Testis (tissue), 2 donors: ENCODE measurements at regions not wholly inside any gene's neighbourhood (a gene's known extent, or its start where the extent isn't known, plus 50 kb on each side); places are given as distances from the start of the nearest gene placed in this dataset.
"Not testable (repeated sequence)": the region's sequence is repeated elsewhere in the genome, so short reads cannot be mapped to it uniquely, and the experiment has no call there.

Experiments used
- POLR2A ChIP-seq: fragments of 450-650 bp; IDR thresholded peaks from one replicate; pipeline ENCODE4 v1.6.1; 2017; ENCODE audit warnings: antibody characterized with exemption, mild to moderate bottlenecking, moderate library complexity
- TF ChIP-seq, protein P1 (sequence below), 3 experiments: fragments of 450-650 bp in 2 of 3; fragments of 200-600 bp in 1 of 3; sonication (generic) in 1 of 3; IDR thresholded peaks; one replicate each; pipeline ENCODE4 v1.5.1; 2016 to 2019; ENCODE audit warnings: antibody characterized with exemption in 3 of 3, mild to moderate bottlenecking in 2 of 3, moderate library complexity in 1 of 3

DNA sequence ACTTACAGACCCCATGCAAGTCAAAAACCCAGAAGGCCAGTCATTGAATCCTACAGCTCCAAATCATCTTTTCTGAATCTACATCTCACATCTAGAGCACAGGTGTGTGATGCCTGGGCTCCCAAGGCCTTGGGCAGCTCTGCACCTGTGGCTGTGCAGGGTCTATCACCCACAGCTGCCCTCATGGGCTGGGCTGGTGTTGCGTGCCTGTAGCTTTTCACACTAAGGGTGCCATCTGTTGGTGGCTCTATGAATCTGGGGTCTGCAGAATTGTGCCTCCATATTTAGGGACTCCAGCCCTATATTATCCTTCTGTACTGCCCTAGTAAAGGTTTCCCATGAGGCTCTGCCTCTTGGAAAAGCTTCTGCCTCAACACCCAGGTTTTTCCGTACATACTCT is 407.6 kb downstream of the TUBA3C start:
- TF ChIP-seq, protein P1, sequence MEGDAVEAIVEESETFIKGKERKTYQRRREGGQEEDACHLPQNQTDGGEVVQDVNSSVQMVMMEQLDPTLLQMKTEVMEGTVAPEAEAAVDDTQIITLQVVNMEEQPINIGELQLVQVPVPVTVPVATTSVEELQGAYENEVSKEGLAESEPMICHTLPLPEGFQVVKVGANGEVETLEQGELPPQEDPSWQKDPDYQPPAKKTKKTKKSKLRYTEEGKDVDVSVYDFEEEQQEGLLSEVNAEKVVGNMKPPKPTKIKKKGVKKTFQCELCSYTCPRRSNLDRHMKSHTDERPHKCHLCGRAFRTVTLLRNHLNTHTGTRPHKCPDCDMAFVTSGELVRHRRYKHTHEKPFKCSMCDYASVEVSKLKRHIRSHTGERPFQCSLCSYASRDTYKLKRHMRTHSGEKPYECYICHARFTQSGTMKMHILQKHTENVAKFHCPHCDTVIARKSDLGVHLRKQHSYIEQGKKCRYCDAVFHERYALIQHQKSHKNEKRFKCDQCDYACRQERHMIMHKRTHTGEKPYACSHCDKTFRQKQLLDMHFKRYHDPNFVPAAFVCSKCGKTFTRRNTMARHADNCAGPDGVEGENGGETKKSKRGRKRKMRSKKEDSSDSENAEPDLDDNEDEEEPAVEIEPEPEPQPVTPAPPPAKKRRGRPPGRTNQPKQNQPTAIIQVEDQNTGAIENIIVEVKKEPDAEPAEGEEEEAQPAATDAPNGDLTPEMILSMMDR (IDR thresholded peaks at IDR 0.05) = peak in 1 of 3 experiments; percentile 16
- not testable (repeated sequence) for TF ChIP-seq POLR2A
